Activated CD4-positive, alpha-beta T cell treated with anti-CD3 and anti-CD28 coated beads, Interleukin-2, amount 10 ng/mL, durations not matched to agents 7 days and 5 days (primary cell): ENCODE measurements at regions not wholly inside any gene's neighbourhood (a gene's known extent, or its start where the extent isn't known, plus 50 kb on each side); places are given as distances from the start of the nearest gene placed in this dataset.

Source experiments
- CTCF ChIA-PET: fragments of 350-600 bp; sonication (Branson Sonifier 250); formaldehyde crosslinking; loops from one replicate; lab custom pipeline; 2021; ENCODE audit warnings: antibody characterized with exemption; lab: Charles Lee
- POLR2A ChIA-PET: fragments of 350-600 bp; sonication (Branson Sonifier 250); formaldehyde crosslinking; loops from one replicate; lab custom pipeline; 2021; ENCODE audit warnings: antibody characterized with exemption; lab: Charles Lee
- DNase-seq: peaks from one replicate; pipeline ENCODE4 v3.0.0-alpha.2; 2020
- H3K27ac Mint-ChIP-seq: one replicate; pipeline ENCODE4 v1.8.0; 2021; ENCODE audit warnings: mild to moderate bottlenecking, moderate library complexity, mixed read lengths
- H3K27me3 Mint-ChIP-seq: one replicate; pipeline ENCODE4 v1.8.0; 2021; ENCODE audit warnings: mixed read lengths
- H3K36me3 Mint-ChIP-seq: one replicate; pipeline ENCODE4 v1.8.0; 2021; ENCODE audit warnings: low read depth, mixed read lengths
- H3K4me1 Mint-ChIP-seq: one replicate; pipeline ENCODE4 v1.8.0; 2021; ENCODE audit warnings: mixed read lengths
- H3K4me3 Mint-ChIP-seq: one replicate; pipeline ENCODE4 v1.8.0; 2021; ENCODE audit warnings: mild to moderate bottlenecking, moderate library complexity, mixed read lengths
- H3K9me3 Mint-ChIP-seq: one replicate; pipeline ENCODE4 v1.8.0; 2021; ENCODE audit warnings: mixed read lengths

DNA sequence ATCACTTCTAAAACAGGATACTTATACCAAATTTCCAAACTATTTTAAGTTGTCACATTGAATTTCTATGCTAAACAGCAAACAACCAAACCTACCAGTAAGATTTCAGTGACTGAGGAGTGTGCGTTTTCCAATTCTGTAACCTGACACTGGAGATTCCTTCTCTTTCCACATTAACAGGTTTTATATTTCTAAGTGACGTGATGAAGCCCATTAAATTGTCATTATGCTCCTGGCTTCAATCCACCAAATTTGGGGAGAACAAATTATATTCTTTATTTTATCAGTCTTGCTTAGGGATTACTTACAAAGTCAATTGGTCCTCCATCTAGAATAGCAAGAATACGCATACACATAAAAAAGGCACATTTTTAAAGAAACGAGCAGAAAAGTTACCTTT lies 764.8 kb upstream of the NR2F2 start:
- Mint-ChIP-seq H3K4me3 (no peak overlapping the region), H3K27me3 (peaks cover 5% of the 10 kb centered on the region), H3K9me3 (peaks cover 7% of the 10 kb centered on the region), H3K36me3 (no peaks in the 10 kb centered on the region), H3K27ac (no peak overlapping the region), H3K4me1 (no peaks in the 10 kb centered on the region)
- no peak for DNase-seq
- ChIA-PET CTCF (no interaction called here), POLR2A (no interaction called here)

DNA sequence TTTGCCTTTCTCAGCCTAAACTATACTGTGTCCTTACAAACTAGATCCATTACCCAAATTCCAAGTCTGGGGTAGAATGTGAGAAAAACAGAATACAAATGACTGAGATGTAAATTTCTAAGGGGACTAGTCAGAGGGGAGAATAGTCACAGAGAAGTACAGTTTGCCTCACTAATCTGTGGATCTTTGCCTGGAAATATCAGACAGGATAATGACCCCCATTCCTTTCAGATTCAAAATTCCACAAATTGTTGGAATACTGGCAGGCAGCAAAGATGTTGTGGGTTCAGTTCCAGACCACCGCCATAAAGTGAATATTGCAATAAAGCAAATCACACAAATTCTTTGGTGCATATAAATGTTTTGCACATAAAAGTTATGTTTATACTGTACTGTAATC lies 762.8 kb upstream of the NR2F2 start:
- CTCF ChIA-PET = no interaction called here
- no peak overlapping the region for H3K27ac Mint-ChIP-seq
- peaks cover 5% of the 10 kb centered on the region for H3K27me3 Mint-ChIP-seq
- no peaks in the 10 kb centered on the region for H3K36me3 Mint-ChIP-seq
- POLR2A ChIA-PET = no interaction called here
- no peak for DNase-seq
- no peaks in the 10 kb centered on the region for H3K4me1 Mint-ChIP-seq
- H3K9me3 Mint-ChIP-seq = peaks cover 13% of the 10 kb centered on the region
- H3K4me3 Mint-ChIP-seq = no peak overlapping the region

DNA sequence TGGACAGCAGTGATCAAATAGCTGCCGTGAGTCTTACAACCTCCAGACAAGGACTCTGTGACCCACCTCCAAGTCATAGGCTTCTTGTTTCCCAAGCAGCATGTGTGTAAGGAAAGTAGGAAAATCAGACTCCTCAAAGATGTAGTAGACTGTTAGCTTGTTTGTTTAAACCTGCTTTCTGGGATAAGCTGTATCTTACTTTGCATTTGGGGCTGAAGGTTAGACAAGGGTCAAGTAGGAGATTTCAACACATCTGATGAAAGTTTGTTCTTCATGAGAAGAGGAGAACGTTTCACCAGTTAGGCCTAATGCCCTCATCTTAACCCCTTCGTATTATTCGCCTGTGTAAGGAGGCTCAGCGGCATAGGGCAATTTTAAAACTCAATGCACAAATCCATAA lies 756.4 kb upstream of the NR2F2 start:
- no peaks in the 10 kb centered on the region for H3K36me3 Mint-ChIP-seq
- peaks cover 14% of the 10 kb centered on the region for H3K9me3 Mint-ChIP-seq
- CTCF ChIA-PET = no interaction called here
- POLR2A ChIA-PET = no interaction called here
- H3K27ac Mint-ChIP-seq = no peak overlapping the region
- no peak overlapping the region for H3K4me3 Mint-ChIP-seq
- no peak for DNase-seq
- peaks cover 16% of the 10 kb centered on the region for H3K27me3 Mint-ChIP-seq
- no peaks in the 10 kb centered on the region for H3K4me1 Mint-ChIP-seq

DNA sequence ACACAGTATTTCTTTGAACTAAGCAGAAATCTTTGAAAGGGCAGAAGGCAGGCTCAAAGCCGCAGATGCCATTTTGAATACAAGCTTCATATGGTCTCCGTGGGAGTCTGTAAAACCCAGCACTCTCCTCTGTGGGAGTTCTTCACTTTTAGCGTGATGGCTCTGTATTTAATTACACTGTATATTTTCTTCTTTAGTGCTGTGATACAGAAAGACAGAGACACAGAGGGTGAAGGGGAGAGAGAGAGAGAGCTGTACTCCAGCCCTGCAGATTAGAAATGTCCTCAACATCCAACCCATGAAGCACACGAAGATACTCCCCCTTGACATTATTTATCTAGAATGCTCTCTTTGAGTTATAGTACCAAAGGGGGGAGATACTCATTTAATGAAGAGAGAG lies 752.6 kb upstream of the NR2F2 start:
- H3K4me1 Mint-ChIP-seq = no peaks in the 10 kb centered on the region
- DNase-seq = no peak
- peaks cover 11% of the 10 kb centered on the region for H3K27me3 Mint-ChIP-seq
- CTCF ChIA-PET = no interaction called here
- POLR2A ChIA-PET = no interaction called here
- no peaks in the 10 kb centered on the region for H3K36me3 Mint-ChIP-seq
- no peak overlapping the region for H3K4me3 Mint-ChIP-seq
- no peaks in the 10 kb centered on the region for H3K9me3 Mint-ChIP-seq
- no peak overlapping the region for H3K27ac Mint-ChIP-seq

DNA sequence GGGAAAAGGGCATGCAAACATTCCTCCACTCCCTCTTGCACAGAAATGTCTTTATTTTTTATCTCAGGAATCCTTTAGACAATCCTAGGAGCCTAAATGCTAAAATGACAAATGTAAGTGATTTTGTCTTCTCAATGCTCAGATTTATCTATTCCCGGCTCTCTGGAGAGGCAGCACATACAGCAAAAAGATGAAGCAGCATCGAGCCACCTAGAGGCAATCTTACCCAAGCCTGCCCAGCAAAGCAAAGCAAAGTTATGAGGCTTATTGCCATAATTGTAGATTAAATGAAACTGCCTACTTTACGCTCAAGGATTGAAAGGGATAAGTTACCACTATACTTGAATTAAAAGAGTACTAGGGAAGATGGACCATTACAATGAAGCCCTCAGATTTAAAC lies 750.4 kb upstream of the NR2F2 start:
- no peak overlapping the region for H3K4me3 Mint-ChIP-seq
- POLR2A ChIA-PET = no interaction called here
- H3K9me3 Mint-ChIP-seq = no peaks in the 10 kb centered on the region
- CTCF ChIA-PET = no interaction called here
- no peak for DNase-seq
- H3K4me1 Mint-ChIP-seq = no peaks in the 10 kb centered on the region
- H3K27ac Mint-ChIP-seq = no peak overlapping the region
- H3K27me3 Mint-ChIP-seq = peaks cover 13% of the 10 kb centered on the region
- no peaks in the 10 kb centered on the region for H3K36me3 Mint-ChIP-seq

DNA sequence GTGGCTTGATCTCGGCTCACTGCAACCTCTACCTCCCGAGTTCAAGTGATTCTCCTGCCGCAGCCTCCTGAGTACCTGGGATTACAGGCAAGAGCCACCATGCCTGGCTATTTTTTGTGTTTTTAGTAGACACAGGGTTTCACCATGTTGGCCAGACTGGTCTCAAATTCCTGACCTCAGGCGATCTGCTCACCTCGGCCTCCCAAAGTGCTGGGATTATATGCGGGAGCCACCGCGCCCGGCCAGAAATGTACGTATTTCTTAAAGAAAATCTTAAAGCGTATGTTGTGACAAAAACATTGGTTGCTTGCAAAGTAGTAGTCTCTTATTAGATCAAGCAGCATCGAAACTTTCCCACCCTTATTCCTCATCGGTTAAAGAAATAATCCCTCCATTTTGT lies 748.9 kb upstream of the NR2F2 start:
- Mint-ChIP-seq H3K27me3 (peaks cover 9% of the 10 kb centered on the region), H3K4me3 (no peak overlapping the region)
- POLR2A ChIA-PET = no interaction called here

DNA sequence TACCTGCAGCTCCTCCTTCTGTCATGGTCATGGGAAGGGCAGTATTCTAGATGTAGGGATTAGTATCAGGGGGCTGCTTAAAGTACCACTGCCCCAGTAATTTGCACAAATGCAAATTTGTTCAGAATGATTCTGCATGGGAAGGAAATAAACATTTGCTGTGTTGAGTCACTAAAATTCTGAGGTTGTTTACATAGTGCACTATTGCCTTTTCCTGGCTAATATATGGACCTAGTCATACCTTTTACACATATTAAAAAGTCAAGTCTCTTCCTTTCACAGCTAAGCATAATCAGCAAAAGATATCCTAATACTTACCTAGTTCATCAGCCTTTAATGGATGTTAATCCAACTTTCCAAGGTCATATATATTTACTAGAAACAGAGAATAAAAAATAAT lies 746.4 kb upstream of the NR2F2 start:
- Mint-ChIP-seq H3K27ac (no peak overlapping the region), H3K27me3 (peaks cover 5% of the 10 kb centered on the region), H3K36me3 (no peaks in the 10 kb centered on the region), H3K4me1 (no peaks in the 10 kb centered on the region), H3K9me3 (no peaks in the 10 kb centered on the region), H3K4me3 (no peak overlapping the region)
- DNase-seq = no peak
- CTCF ChIA-PET = no interaction called here
- POLR2A ChIA-PET = no interaction called here

More for the DNA sequence above, 748.9 kb upstream of the NR2F2 start:
- Mint-ChIP-seq H3K9me3 (no peaks in the 10 kb centered on the region), H3K27ac (no peak overlapping the region), H3K36me3 (no peaks in the 10 kb centered on the region), H3K4me1 (no peaks in the 10 kb centered on the region)
- DNase-seq = no peak
- CTCF ChIA-PET = no interaction called here

DNA sequence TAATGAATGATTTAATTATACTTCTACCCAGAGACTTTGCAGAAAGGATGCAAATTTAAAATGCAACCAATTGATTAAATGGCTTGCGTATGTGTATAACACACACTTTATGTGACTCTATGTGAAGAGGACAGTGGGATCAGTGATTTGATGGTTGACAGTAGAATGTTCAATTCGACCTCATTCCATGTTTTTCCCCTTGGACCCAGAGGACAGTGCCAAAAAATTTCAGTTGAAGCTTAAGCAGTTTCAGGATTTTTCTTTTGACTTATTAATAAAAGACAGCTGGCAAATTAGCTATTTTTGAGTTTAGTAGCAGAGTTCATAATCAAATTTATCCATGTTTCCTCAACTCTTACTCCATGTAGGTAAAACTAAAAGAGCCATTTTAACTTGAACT lies 742.4 kb upstream of the NR2F2 start:
- no peak overlapping the region for H3K27ac Mint-ChIP-seq
- no peaks in the 10 kb centered on the region for H3K36me3 Mint-ChIP-seq
- no peaks in the 10 kb centered on the region for H3K4me1 Mint-ChIP-seq
- H3K27me3 Mint-ChIP-seq = peaks cover 5% of the 10 kb centered on the region
- ChIA-PET POLR2A (no interaction called here), CTCF (no interaction called here)
- no peaks in the 10 kb centered on the region for H3K9me3 Mint-ChIP-seq
- DNase-seq = no peak
- H3K4me3 Mint-ChIP-seq = no peak overlapping the region

DNA sequence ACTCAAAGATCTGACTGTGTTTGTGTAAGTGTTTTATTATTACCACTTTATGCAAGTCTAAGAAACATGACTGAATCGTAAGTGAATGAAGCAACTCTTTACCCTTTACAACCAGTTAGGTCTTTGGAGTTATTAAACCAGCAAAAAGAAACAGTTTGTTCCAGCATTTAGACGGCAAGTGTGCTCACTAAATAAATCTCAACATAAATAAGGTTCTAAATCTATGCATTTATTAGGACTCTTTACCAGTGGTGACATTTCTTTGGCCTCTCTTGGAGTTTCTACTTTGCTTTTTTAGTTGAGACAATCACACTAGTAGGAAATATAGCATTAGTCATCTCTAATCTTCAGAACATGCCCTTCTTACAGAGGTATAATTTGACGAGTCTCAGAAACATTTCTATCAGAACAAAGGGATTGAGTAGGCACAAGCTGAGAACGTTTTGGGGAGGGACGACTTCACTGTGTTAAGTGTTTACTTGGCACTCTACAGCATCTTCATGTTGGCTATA lies 739.9 kb upstream of the NR2F2 start:
- POLR2A ChIA-PET = no interaction called here
- no peak overlapping the region for H3K4me3 Mint-ChIP-seq
- no peak overlapping the region for H3K27ac Mint-ChIP-seq
- peaks cover 7% of the 10 kb centered on the region for H3K27me3 Mint-ChIP-seq
- DNase-seq = no peak
- H3K9me3 Mint-ChIP-seq = no peaks in the 10 kb centered on the region
- no peaks in the 10 kb centered on the region for H3K36me3 Mint-ChIP-seq
- CTCF ChIA-PET = no interaction called here
- H3K4me1 Mint-ChIP-seq = no peaks in the 10 kb centered on the region

DNA sequence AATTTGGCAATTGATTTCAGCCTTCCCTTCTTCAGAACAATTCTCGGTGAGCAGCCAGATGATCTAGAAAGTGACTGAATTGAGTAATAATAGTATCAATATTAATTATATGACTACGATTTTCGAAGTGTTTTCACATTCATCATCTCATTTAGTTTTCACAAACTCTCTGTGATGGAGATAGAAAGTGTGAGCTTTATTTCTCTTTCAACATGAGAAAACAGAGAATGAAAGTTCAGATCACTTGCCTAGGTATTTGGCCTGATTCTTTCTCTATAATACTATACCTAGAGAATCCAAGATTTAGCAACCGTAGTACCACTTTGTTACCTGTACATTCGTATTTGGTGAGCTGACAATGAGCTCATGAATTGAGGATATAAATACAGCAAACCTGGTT lies 739.2 kb upstream of the NR2F2 start:
- Mint-ChIP-seq H3K4me1 (no peaks in the 10 kb centered on the region), H3K36me3 (no peaks in the 10 kb centered on the region), H3K9me3 (no peaks in the 10 kb centered on the region), H3K27ac (no peak overlapping the region), H3K4me3 (no peak overlapping the region), H3K27me3 (peaks cover 9% of the 10 kb centered on the region)
- no peak for DNase-seq
- CTCF ChIA-PET = no interaction called here
- POLR2A ChIA-PET = no interaction called here

DNA sequence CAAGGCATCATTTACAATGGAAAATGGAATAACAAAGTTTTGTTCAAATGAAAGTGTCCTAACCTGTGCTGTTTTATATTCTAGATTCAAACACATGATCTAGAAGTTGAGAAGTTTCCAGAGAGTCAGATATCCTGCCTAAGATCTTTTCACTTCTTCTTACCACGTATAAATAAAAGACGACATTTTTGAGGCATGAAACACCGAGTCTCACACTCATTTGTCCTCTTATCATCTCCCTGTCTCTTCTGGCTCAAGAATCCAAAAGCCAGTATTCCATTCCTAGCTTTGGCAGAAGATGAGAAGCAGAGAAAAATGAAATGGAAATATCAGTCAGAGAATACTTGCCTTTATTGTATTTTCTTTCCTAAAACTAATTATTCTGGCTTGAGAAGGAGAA lies 738.6 kb upstream of the NR2F2 start:
- POLR2A ChIA-PET = no interaction called here

DNA sequence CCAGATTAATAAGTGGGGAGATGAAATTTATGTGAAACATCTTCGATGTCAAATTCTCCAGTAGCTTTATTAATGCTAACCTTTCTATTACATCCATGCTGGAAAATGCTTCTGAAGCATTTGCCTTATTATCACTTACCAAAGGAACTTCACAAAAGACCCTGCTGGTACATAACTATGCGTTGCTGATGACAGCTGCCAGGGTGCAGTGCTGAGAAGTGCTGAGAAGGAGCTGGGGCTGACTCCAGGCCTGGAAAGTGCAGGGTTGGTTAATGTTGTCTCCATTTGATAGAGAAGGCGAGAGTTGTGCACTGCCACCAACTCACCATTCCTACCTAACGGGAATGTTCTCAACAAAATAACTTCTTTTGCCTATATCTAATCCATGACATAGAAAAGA lies 736.0 kb upstream of the NR2F2 start:
- ChIA-PET CTCF (no interaction called here), POLR2A (no interaction called here)
- Mint-ChIP-seq H3K4me3 (no peak overlapping the region), H3K36me3 (no peaks in the 10 kb centered on the region), H3K27ac (no peak overlapping the region), H3K27me3 (peaks cover 5% of the 10 kb centered on the region), H3K4me1 (no peaks in the 10 kb centered on the region), H3K9me3 (no peaks in the 10 kb centered on the region)
- DNase-seq = no peak

More for the DNA sequence above, 738.6 kb upstream of the NR2F2 start:
- H3K9me3 Mint-ChIP-seq = no peaks in the 10 kb centered on the region
- no peak for DNase-seq
- CTCF ChIA-PET = no interaction called here
- no peaks in the 10 kb centered on the region for H3K4me1 Mint-ChIP-seq
- no peak overlapping the region for H3K27ac Mint-ChIP-seq
- H3K36me3 Mint-ChIP-seq = no peaks in the 10 kb centered on the region
- no peak overlapping the region for H3K4me3 Mint-ChIP-seq
- H3K27me3 Mint-ChIP-seq = peaks cover 9% of the 10 kb centered on the region

DNA sequence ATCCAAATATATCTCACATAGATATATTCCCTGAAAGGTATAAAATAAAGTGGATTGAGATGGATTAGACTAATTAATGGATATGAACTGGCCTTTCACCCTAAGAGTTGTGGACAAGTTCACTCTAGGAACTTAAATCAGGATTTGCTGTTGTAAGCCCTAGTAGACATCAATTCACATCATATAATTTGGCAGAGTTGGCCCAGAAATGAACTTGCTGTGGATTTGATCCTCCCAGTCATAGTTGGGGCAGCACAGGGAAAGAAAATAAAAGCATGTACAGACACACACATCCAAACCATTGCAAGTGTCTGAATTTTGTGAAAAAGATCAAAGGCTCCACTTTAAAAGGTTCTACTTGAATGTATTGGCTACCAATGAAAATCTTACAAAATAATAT lies 734.7 kb upstream of the NR2F2 start:
- CTCF ChIA-PET = no interaction called here
- DNase-seq = no peak

DNA sequence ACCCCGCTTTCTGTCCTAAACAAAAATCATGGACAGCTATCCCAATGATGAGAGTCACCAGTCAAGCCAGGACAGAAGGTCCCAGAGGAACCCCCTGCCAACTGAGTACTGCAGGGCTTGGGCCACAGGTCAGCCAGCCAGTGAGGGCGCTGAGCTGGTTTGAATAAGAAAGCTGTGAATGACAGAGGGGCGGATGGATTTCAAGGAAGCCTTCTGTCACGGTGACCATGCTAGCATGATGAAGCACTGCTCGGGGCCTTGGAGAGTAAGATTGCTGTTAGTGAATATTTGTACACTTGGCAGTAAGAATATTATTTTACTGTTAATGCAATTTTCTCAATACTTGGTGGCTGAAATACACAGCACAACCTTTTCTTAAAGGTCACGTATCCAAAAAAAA lies 734.0 kb upstream of the NR2F2 start:
- Mint-ChIP-seq H3K4me1 (no peaks in the 10 kb centered on the region), H3K4me3 (no peak overlapping the region), H3K36me3 (no peaks in the 10 kb centered on the region), H3K27me3 (peaks cover 5% of the 10 kb centered on the region), H3K9me3 (no peaks in the 10 kb centered on the region), H3K27ac (no peak overlapping the region)
- POLR2A ChIA-PET = no interaction called here
- CTCF ChIA-PET = interaction anchor here (0.7 kb wide), 1 partner anchor 310 kb away, joined by 5 read pairs; no protein-coding TSS in a partner anchor
- DNase-seq = no peak

More for the DNA sequence above, 734.7 kb upstream of the NR2F2 start:
- Mint-ChIP-seq H3K9me3 (no peaks in the 10 kb centered on the region), H3K36me3 (no peaks in the 10 kb centered on the region), H3K27ac (no peak overlapping the region), H3K27me3 (peaks cover 5% of the 10 kb centered on the region), H3K4me1 (no peaks in the 10 kb centered on the region), H3K4me3 (no peak overlapping the region)
- POLR2A ChIA-PET = no interaction called here
